NOMO-1 treated with dmso at 0.1 percent for 144 hours (cell line): ENCODE measurements at regions not wholly inside any gene's neighbourhood (a gene's known extent, or its start where the extent isn't known, plus 50 kb on each side); places are given as distances from the start of the nearest gene placed in this dataset.
"Not testable (repeated sequence)": the region's sequence is repeated elsewhere in the genome, so short reads cannot be mapped to it uniquely, and the experiment has no call there.

Experiments
- DNase-seq: peaks from one replicate; lab custom pipeline; 2025; ENCODE audit not compliant: unreplicated experiment; lab: John Stamatoyannopoulos, UW

DNA sequence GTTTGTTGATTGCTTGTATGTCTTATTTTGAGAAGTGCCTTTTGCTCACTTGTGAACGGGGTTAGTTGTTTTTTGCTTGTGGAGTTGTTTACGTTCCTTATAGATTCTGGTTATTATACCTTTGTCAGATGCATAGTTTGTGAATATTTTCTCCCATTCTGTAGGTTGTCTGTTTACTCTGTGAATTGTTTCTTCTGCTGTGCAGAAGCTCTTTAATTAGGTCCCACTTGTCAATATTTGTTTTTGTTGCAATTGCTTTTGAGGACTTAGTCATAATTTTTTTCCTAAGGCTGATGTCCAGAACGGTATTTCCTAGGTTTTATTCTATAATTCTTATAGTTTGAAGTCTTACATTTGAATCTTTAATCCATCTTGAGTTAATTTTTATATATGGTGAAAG is 285.3 kb upstream of the GADL1 start:
- DNase-seq, result no peak

DNA sequence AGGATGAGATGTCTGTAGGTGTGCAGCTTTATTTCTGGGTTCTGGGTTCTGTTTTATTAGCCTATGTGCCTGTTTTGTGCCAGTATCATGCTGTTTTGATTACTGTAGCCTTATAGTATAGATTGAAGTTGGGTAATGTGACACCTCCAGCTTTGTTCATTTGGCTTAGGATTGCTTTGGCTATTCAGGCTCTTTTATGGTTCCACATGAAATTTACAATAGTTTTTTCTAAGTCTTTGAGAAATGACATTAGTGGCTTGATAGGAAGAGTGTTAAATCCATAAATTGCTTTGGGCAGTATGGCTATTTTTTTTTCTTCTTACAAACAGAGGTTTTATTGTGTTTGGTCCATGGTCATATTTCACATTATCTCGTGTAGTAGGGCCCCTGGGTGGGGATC is 285.8 kb upstream of the GADL1 start:
- no peak for DNase-seq

DNA sequence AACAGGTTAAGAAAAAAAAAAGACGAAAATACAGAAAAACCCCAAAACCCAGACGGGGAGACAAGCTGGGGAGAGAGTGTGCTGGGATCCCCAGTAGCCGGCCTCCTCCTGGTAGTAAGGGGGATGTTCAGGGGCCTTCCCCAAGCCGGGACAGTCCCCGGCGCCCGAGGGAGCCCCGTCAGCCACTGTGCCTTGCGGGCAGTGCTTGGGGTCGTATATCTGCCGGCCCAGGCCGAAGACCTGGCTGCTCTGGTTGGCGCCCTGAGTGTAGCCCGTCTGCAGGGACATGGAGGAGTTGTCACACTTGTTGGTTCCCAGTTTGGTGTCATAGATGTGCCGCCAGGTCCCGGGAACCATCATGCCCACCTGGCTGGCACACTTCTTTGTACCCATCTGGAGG is 287.2 kb upstream of the GADL1 start:
- DNase-seq, result no peak

DNA sequence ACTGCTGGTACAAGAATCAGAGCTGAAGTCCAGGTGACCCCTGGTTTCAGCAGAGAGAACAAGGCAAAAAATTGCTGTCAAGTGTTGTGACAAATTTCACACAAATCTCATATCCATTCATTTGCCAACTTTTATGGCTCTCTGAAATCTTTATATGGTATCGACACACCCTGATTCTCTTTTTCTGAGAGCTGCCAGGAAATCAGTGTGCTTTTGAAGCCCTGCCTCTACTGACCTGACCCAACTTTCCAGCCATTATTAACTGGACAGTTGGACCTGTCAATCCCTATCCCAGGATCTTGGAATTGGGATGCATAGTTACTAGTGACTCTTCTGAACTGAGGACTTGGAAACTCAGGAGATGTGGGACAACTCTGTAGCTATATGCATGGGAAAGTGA is 288.2 kb upstream of the GADL1 start:
- no peak for DNase-seq

DNA sequence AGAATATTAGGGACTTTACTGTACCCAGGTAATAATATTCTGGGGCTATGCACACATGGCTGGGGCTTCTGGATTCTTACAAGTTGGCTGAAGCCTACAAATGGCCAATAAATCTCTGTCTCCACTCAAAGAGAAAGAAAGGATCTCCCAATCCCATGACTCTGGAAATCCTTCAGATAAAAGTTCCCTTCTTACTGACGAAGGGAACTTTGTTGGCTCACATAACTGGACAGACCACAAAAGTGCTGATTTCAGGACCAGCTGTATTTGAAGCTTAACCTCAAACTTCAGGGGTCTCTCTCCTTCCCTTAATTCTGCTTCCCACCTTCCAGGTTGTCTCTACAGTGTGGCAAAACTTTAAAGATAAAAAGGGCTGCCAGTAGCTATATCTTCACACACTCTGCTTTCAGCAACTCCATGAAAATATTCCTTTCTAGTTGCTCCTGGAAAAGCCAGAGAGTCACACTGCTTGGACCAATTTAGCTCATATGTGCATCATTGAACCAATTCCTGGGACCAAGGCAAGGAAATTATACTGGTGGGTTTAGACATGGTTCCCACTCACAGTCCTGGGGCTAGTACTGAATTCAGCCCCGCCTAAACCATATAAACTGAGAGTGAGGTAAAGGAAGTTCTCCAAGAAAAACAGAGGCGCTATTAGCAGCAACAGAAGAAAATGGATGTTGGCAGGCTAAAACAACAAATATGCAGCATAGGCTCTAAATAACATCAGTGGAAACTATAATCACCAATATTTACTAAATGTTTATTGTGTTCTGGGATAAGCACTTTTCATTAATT is 290.0 kb upstream of the GADL1 start:
- no peak for DNase-seq

DNA sequence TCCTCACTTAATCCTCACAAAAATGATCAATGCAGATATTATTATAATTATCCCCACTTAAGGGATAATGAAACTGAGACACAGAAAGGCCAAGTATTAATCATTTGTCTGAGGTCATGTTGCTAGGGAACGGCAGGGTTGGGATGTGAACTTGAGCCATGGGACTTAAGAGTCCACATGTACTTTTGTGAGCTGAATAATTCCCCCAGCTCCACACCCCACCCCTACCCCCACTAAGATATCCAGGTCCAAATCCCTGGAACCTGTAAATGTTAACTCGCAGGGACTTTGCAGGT is 290.5 kb upstream of the GADL1 start:
- DNase-seq, result no peak

DNA sequence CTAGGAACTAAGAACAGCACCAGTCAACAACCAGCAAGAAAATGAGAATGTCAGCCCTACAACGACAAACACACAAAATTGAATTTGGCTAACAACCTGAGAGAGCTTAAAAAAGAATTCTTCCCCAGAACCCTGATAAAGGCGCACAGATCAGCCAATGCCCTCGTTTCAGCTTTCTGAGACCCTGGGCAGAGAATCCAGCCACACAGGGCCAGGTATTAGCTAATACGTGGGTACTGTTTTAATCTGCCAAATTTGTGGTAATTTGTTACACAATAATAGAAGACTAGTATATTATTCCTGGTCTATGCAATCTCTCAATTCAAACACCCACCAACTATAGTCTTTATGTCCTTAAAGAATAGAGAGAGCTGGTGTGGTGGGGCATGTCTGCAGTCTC is 291.6 kb upstream of the GADL1 start:
- DNase-seq, result no peak

DNA sequence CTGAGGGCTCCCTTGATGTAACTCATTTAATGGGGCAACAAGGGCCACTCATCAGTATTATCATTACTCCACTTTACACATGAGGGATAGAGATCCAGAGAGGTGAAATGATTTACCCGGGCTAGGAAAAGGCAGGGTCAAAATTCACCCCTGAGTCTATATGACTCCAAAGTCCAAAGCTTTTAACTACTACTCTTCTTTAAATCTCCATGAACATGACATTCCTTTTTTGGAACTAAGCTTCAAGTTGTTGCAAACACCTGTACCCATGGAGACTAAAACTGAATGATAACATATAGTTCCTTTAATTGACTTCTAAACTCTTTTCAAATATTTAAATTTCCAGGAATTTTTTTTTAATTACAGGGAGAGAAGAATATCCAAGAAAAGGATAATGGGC is 292.9 kb upstream of the GADL1 start:
- DNase-seq, result no peak

DNA sequence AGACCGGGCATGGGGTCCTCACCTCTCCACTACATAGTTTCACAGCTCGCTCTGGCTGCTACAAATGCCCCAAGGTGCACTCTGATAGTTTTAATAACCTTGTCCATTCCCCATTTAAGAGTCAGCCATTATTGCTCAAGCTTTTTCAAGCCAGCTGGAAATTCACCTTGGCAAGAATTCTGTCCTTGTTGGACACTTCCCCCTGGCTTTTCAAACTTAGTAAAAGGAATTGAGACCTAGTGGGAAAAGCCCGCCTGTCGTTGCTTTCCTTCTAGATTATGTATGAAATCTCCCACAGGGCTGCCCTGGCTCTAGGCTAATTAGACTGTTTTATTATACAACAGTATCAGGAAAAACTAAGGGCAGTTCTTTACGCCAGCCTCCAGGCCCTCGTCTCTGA is 293.7 kb upstream of the GADL1 start:
- DNase-seq, result no peak

DNA sequence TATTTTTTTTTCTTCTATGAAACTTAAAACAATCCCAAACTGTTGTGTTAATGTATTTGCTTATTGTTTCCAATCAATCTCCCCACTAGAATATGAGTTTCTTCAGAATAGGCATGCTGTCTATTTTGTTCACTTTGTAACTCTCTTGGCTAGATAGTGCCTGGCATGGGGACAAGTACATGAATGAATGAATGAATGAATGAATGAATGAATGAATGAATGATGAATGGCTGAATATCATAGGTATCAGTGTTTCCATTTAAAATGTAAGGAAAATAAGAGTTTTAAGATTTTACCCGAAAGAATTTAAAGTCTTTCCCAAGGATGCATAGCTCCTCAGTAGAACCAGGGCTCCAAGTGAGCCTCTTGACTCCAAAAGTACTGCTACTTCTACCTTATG is 294.9 kb upstream of the GADL1 start:
- DNase-seq, result no peak

DNA sequence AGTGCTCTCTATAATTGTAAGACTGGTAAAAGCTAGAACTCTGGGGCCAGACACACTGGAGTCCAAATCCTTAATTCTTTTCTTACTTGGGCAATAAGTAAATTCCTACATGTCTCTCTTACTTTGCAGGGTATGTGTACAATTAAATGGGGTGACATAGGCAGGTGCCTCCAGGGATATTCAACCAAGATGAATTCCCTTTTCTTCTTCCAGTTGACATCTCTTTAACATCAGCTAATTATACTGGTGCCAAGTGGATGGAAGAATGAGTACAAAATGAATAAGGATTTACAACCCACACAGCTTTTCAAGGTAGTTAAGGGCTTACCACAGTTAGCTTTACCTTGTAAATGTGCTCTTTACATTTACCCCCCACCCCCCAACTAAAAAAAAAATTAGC is 295.5 kb upstream of the GADL1 start:
- no peak for DNase-seq

DNA sequence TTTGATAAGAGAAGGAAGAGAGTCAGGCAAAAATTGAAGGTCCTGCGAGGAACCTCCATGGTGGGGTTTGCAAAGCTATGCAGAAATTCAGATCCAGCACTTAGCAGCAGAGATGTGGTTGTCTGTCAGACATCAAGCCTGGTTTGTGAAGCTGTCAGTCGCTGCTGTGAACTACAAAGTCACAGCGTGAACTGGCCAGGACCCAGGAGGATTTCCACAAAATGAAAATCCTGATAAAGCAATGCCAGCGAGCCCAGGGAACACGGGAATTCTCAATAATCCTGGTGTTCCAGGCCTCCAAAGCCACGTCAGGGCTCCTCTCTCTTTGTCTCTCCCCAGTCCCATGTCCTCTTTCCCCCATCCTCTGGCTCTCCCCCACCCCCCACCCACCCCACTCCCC is 296.9 kb upstream of the GADL1 start:
- DNase-seq, result no peak

DNA sequence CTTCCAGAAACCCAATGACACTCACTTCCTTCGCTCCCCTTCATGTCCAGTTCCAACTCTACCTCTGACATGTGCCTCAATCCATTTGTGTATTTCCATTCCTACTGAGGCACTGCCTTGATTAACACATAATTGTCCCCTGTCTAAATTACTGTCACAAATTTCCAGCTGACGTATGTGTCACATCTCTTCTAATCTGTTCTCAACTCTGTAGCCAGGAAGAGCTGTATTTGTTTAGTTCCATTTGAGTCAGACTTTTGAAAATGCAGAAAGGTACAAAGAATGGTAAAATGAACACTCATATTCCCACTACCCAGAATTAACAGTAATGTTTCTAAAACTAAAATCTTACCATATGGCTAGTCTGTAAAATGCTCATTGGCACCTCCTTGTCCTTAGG is 299.0 kb upstream of the GADL1 start:
- no peak for DNase-seq

DNA sequence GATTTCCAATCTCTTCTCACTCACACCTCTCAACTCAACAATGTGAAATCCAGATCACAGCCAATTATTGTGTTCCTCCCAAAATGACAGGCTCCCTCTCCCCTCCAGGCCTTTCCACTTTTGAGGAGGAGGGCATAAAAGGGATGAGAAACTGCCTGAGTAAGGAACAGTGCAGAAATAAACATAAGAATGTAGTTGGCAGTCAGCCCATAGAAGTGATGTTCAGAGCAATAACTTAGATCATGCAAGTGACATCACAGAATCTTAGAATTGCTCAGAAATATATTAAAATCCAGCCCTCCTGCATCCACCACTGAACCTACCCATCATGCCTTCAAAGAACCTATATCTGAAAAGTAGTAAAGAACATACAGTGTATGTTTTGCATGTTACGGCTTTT is 299.4 kb upstream of the GADL1 start:
- no peak for DNase-seq

DNA sequence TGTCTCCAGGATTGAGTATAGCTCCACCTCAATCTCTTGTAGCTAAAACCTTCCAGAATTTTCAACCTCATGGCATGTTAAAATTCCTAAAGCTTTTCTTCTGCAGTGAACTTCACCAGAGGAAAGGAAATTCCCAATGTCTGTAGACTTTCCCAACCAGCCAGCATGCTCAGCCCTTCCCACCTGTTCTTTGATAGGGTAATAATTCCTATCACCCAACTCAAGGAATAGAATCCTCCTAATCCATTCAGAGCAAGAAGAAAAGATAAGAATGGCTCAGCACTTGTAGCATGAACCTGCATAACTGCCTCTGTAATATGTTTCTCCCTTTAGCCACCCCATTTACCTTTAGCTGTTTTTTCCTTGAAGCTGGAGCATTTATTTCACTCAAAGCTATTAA is 301.8 kb upstream of the GADL1 start:
- no peak for DNase-seq

DNA sequence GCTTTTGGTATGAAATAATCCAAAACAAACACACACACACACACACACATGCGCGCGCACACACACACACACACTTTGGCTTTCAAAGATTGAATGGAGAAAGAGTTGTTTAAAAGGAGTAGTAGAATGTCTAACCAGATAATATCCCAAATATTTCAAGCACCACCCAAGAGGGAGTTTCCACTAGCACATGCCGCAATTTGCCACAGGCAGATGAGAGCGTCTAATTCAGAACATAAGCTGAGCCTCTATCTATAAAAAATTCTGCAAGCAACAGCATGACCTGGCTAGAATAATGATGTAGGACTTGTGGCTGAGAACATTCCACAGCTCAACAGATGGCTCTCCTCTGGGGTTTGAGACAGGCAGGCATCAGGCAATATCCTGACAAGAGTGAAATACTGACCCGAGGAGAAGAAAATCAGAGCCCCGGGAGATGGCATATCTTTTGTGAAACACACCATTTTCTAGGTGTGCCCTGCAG is 302.5 kb upstream of the GADL1 start:
- no peak for DNase-seq

DNA sequence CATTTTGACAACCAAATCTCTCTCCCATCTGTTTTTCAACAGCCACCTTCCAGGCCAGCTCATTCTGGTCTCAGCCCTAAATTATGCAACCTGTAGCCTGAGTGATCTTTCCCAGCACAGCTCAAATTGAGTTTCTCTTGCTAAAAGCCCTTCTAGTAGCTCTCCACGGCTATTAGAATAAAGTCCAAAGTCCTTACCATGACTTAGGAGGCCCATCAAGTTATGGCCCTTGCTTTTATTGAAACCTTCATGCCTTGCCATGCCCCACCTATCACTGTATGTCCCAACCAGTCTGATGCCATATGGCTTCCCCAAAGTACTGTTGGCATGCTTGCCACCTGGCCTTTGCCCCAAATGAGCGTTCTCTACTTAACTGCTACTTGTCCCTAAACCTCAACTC is 303.5 kb upstream of the GADL1 start:
- DNase-seq, result no peak

DNA sequence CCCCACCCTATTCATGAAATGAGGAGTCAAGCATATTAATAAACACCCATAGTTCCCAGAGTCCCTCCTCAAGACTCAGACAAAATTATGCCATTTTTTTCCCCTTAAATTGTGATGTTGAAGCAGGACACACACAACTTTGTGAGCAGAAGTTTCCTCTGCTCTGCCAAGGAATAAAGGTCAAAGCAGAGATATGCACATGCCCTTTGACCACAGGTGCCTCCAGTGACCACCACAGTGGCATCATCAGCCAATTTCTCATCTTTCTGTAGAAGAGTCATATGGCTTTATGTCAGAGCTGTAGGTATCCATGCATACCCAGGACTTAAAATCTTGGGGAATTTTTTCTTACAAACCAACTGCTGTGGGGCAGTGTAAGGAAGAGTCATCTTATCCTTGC is 304.4 kb upstream of the GADL1 start:
- DNase-seq, result no peak

DNA sequence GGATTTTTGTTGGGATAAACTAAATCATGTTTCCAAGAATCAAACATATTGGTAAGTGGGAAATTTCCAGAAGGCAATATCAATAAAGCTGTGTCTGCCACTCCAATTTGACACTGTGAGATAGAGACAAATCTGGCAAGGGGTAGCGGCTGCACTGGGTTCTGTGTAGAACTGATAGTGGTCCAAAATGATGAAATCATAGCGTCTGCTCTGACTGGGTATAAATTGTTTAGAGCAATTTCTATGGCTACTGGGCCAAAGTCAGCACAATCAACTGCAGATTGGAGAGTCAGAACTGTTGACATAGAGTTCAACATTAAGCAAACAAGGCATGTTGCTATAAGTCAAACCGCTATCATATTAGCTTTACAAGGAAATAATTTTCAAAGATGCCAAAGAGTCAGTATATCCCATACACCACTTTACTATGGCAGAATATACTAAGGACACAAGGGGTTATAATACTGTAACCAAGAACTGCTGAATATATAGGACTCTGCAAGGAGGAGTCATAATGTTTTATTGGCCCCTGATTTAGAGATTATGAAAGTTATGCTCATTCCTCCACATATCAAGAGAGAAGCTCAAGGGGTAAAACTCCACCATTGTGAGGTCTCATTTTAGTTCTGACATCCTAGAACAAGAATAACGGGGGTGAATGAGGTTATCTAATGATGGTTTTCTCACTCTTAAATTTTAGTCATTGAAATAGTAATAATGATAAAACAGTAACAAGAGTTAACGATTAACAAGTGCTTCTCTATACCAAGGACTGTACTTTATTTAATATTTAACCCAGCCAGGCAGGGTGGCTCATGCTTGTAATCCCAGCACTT is 309.7 kb upstream of the GADL1 start:
- no peak for DNase-seq

DNA sequence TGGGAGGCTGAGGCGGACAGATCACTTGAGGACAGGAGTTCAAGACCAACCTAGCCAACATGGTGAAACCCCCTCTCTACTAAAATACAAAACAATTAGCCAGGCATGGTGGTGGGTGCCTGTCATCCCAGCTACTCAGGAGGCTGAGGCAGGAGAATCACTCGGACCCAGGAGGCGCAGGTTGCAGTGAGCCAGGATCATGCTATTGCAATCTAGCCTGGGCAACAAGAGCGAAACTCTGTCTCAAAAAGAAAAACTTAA is 310.3 kb upstream of the GADL1 start:
- DNase-seq, result not testable (repeated sequence)

DNA sequence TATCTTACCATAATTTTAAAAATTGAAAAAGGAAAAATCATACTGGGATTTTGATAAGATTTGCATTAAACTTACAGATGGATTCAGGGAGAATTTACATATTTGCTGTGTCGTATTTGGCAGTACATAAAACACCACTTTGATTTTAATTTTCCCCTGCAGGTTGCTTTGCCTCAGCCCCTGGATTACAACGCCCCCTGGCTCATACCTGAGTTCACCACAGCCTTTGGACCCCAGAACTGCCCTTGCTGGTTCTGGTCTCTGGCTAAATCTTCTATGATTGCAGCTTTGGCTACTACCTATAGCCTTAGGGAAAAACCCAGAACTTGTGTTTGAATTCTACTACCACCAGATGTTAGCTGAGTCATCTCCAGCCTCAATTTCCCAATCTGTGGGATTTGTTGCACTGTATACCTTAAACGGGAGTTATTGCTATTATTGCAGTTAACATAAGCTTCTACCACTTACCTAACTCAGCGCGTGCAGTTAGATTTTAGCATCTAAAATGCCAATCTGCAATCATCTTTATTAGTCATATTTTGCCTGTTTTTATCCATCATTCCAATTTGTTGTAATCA is 315.7 kb upstream of the GADL1 start:
- no peak for DNase-seq

DNA sequence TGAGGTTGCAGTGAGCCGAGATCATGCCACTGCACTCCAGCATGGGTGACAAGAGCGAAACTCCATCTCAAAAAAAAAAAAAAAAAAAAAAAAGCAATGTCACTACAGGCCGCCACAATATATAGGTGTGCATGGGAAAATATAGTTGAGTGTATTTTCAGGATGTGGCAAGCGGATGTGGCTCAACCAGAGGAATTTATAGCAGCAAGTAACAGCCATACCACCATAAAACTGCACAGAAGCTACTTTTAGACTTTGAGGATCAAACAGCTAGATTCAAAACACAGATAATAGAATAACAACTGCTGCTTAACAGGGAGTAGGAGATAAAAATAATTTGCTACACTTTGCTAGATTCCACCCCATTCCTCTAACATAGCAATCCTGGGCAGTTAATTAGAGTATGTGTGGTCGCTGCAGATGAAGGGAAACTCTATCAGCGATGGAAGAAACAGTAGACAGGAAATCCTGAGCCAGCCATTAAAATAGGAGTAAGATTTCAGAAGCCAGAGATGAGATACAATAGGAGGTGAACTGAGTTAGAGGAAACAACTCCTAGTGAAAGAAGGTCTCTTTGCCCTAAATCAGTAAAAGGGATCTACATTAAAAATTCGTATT is 318.7 kb upstream of the STT3B start:
- peak; percentile 34 for DNase-seq
